ENCODE measurements at regions not wholly inside any gene's neighbourhood (a gene's known extent, or its start where the extent isn't known, plus 50 kb on each side); places are given as distances from the start of the nearest gene placed in this dataset. TPM values are rescaled to one million over a fixed set of nuclear protein-coding genes. Genes with fewer than 3 reads are reported as not detected.
"Not testable (repeated sequence)": the region's sequence is repeated elsewhere in the genome, so short reads cannot be mapped to it uniquely, and the experiment has no call there.

- DNase-seq (ENCODE audit: low read depth) = no peak
- TF ChIP-seq, protein P1, sequence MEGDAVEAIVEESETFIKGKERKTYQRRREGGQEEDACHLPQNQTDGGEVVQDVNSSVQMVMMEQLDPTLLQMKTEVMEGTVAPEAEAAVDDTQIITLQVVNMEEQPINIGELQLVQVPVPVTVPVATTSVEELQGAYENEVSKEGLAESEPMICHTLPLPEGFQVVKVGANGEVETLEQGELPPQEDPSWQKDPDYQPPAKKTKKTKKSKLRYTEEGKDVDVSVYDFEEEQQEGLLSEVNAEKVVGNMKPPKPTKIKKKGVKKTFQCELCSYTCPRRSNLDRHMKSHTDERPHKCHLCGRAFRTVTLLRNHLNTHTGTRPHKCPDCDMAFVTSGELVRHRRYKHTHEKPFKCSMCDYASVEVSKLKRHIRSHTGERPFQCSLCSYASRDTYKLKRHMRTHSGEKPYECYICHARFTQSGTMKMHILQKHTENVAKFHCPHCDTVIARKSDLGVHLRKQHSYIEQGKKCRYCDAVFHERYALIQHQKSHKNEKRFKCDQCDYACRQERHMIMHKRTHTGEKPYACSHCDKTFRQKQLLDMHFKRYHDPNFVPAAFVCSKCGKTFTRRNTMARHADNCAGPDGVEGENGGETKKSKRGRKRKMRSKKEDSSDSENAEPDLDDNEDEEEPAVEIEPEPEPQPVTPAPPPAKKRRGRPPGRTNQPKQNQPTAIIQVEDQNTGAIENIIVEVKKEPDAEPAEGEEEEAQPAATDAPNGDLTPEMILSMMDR (IDR thresholded peaks at IDR 0.05; ENCODE audit: insufficient read depth, low read depth, low read length) = no peak
- no peaks in the 10 kb centered on the region for H3K36me3 ChIP-seq (ENCODE audit: control insufficient read depth, insufficient read depth, low read length)
- H3K4me3 ChIP-seq (ENCODE audit: low read depth, low read length) = no peak overlapping the region
- H3K27me3 ChIP-seq (ENCODE audit: control insufficient read depth, insufficient read depth, low read length) = no peaks in the 10 kb centered on the region
- POLR2A ChIA-PET = no interaction called here
- CTCF ChIA-PET = no interaction called here
These were observed 139.2 kb upstream of the IRS4 start for GRCh38 chrX:108875548-108875947.

DNA sequence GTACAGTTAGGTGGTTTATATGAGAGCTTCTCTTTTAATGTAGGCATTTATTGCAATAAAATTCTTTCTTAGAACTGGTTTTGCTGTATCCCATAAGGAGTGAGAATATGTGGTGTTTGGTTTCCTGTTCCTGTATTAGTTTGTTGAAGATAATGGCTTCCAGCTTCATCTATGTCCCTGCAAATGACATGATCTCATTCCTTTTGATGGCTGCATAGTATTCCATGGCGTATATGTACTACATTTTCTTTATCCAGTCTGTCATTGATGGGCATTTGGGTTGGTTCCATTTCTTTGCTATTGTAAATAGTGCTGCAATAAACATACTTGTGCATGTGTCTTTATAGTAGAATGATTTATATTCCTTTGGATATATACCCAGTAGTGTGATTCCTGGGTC lies 106.7 kb upstream of the IRS4 start:
- POLR2A ChIA-PET; H3K27me3 ChIP-seq (ENCODE audit: control insufficient read depth, insufficient read depth, low read length); DNase-seq (ENCODE audit: low read depth); H3K36me3 ChIP-seq (ENCODE audit: control insufficient read depth, insufficient read depth, low read length); CTCF ChIA-PET; H3K4me3 ChIP-seq (ENCODE audit: low read depth, low read length): not testable (repeated sequence)

GRCh38 chrX:108833993-108834392 lies 97.6 kb upstream of the IRS4 start:
- no peak for DNase-seq (ENCODE audit: low read depth)
- TF ChIP-seq, protein P1 (IDR thresholded peaks at IDR 0.05; ENCODE audit: insufficient read depth, low read depth, low read length) = no peak
- H3K4me3 ChIP-seq (ENCODE audit: low read depth, low read length) = no peak overlapping the region
- H3K36me3 ChIP-seq (ENCODE audit: control insufficient read depth, insufficient read depth, low read length) = no peaks in the 10 kb centered on the region
- ChIA-PET POLR2A (no interaction called here), CTCF (no interaction called here)
- H3K27me3 ChIP-seq (ENCODE audit: control insufficient read depth, insufficient read depth, low read length) = no peaks in the 10 kb centered on the region

- TF ChIP-seq, protein P1 (IDR thresholded peaks at IDR 0.05; ENCODE audit: insufficient read depth, low read depth, low read length) = no peak
- ChIA-PET CTCF (no interaction called here), POLR2A (no interaction called here)
- no peak for DNase-seq (ENCODE audit: low read depth)
- Histone ChIP-seq H3K36me3 (ENCODE audit: control insufficient read depth, insufficient read depth, low read length) (no peaks in the 10 kb centered on the region), H3K4me3 (ENCODE audit: low read depth, low read length) (no peak overlapping the region), H3K27me3 (ENCODE audit: control insufficient read depth, insufficient read depth, low read length) (no peaks in the 10 kb centered on the region)
These were observed 75.5 kb upstream of the IRS4 start for GRCh38 chrX:108811891-108812290.

DNA sequence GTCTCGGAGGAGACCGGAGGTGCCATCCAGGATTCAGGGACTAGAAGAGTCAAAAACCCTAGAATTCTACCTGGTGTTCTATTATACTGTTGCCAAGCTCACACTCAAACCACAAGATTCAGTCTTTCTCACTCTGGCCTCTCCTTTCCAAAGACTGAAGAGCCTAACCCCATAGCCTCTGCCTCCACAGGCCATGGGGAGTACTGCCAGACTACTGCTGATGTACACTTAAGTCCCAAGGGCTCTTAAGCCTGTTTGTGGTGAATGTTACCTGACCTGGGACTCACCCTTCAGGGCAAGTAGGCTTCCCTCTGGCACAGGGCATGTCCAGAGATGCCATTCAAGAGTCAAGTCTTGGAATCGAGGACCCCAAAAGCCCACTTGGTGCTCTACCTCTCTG lies 58.9 kb upstream of the IRS4 start:
- H3K36me3 ChIP-seq (ENCODE audit: control insufficient read depth, insufficient read depth, low read length) = no peaks in the 10 kb centered on the region
- TF ChIP-seq, protein P1 (IDR thresholded peaks at IDR 0.05; ENCODE audit: insufficient read depth, low read depth, low read length) = no peak
- H3K27me3 ChIP-seq (ENCODE audit: control insufficient read depth, insufficient read depth, low read length) = no peaks in the 10 kb centered on the region
- ChIA-PET CTCF (no interaction called here), POLR2A (no interaction called here)
- DNase-seq (ENCODE audit: low read depth) = no peak
- no peak overlapping the region for H3K4me3 ChIP-seq (ENCODE audit: low read depth, low read length)

Small RNA genes in the stretch of these regions (small RNA-seq; reads per million reads assigned to genes)
- gene MIR6087 (ENCODE audit: insufficient read length, low read depth, low replicate concordance) (not detected), gene RNU6-309P (ENCODE audit: insufficient read length, low read depth, low replicate concordance) (not detected)
